ENCODE measurements at regions not wholly inside any gene's neighbourhood (a gene's known extent, or its start where the extent isn't known, plus 50 kb on each side); places are given as distances from the start of the nearest gene placed in this dataset.
"Not testable (repeated sequence)": the region's sequence is repeated elsewhere in the genome, so short reads cannot be mapped to it uniquely, and the experiment has no call there.

DNA sequence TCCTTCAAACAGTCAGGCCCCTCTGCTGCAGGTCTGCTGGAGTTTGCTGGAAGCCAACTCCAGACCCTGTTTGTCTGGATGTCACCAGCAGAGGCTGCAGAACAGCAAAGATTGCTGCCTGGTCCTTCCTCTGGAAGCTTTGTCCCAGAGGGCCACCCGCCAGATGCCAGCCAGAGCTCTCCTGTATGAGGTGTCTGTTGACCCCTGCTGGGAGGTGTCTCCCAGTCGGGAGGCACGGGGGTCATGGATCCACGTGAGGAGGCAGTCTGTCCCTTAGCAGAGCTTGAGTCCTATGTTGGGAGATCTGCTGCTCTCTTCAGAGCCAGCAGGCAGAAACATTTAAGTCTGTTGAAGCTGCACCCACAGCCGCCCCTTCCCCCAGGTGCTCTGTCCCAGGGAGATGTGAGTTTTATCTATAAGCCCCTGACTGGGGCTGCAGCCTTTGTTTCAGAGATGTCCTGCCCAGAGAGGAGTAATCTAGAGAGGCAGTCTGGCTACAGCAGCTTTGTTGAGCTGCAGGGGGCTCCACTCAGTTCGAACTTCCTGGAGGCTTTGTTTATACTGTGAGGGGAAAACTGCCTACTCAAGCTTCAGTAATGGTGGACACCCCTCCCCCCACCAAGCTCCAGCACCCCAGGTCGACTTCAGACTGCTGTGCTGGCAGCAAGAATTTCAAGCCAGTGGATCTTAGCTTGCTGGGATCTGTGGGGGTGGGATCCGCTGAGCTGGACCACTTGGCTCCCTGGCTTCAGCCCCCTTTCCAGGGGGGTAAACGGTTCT lies 72.1 kb downstream of the OGFRL1 start:
- intact Hi-C loops (cut with DNase I; ENCODE audit: low total_unique reads); DNase-seq (ENCODE audit: low spot score in 2 of 2); H3K27me3 ChIP-seq; H3K4me3 ChIP-seq; H3K36me3 ChIP-seq; H3K9me3 ChIP-seq; H3K27ac ChIP-seq; H3K4me1 ChIP-seq: not testable (repeated sequence)

DNA sequence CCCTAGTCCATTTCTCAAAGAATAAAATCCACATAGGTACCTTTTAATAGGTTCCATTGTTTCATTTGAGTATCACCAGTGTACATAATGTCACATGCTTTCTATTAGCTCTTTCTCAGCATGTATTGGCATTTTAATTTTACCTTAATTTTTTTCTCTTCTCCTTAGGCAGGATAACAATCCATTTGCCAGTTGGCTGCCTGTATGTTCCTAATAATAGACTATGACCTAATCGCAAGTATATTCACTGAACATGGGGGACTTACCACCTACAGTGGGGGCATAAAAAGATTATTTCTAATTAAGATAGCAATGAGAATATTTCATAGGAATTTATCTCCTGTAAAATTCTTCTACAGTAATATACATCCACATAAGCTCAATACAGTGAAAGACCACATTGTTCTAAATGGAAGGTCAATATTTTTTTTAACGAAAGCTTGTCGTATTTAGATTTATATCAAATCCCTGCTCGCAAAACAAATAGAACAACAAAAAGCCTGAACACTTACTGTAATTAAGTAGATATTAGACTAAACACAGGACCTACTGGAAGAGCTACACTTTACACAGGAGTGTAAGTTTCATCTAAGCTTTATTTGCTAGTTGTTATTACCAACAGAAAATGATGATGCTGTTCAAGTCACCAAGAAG lies 76.4 kb downstream of the OGFRL1 start:
- intact Hi-C loops (cut with DNase I; ENCODE audit: low total_unique reads) = no loop called here
- H3K4me3 ChIP-seq = no peak overlapping the region
- H3K27ac ChIP-seq = peak overlapping the region in 1 of 2 donors; percentile 64
- no peaks in the 10 kb centered on the region for H3K27me3 ChIP-seq
- H3K9me3 ChIP-seq = no peaks in the 10 kb centered on the region
- DNase-seq (ENCODE audit: low spot score in 2 of 2) = no peak
- no peaks in the 10 kb centered on the region for H3K4me1 ChIP-seq
- TF ChIP-seq POLR2AphosphoS5 (IDR thresholded peaks at IDR 0.05) (no peak), POLR2A (IDR thresholded peaks at IDR 0.05) (no peak)
- TF ChIP-seq, protein P1, sequence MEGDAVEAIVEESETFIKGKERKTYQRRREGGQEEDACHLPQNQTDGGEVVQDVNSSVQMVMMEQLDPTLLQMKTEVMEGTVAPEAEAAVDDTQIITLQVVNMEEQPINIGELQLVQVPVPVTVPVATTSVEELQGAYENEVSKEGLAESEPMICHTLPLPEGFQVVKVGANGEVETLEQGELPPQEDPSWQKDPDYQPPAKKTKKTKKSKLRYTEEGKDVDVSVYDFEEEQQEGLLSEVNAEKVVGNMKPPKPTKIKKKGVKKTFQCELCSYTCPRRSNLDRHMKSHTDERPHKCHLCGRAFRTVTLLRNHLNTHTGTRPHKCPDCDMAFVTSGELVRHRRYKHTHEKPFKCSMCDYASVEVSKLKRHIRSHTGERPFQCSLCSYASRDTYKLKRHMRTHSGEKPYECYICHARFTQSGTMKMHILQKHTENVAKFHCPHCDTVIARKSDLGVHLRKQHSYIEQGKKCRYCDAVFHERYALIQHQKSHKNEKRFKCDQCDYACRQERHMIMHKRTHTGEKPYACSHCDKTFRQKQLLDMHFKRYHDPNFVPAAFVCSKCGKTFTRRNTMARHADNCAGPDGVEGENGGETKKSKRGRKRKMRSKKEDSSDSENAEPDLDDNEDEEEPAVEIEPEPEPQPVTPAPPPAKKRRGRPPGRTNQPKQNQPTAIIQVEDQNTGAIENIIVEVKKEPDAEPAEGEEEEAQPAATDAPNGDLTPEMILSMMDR (IDR thresholded peaks at IDR 0.05) = no peak
- no peaks in the 10 kb centered on the region for H3K36me3 ChIP-seq

DNA sequence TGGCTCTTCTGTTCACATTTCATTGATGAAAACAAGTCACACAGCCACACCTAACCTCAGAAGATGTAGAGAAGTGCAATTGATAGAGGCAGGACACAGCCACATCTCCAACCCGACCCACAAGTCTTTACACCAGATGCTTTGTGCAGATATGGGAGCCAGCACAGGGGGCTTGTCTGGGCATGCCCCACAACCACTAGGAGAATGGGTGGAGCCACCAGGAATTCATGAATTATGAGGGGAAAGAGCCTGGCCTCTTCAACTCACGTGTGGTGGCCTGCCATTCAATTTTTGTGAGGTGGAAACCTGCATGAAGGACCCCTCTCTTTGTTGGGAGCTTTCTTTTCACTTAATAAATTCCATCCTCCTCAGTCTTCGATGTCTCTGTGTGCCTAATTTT lies 79.1 kb downstream of the OGFRL1 start:
- peak overlapping the region in 1 of 2 donors; percentile 48 for H3K27ac ChIP-seq
- H3K4me3 ChIP-seq = no peak overlapping the region
- H3K9me3 ChIP-seq = no peaks in the 10 kb centered on the region
- H3K27me3 ChIP-seq = no peaks in the 10 kb centered on the region
- H3K36me3 ChIP-seq = no peaks in the 10 kb centered on the region
- TF ChIP-seq POLR2A (IDR thresholded peaks at IDR 0.05) = no peak
- TF ChIP-seq, protein P1 (IDR thresholded peaks at IDR 0.05) = no peak
- TF ChIP-seq POLR2AphosphoS5 (IDR thresholded peaks at IDR 0.05) = no peak
- no peaks in the 10 kb centered on the region for H3K4me1 ChIP-seq
- DNase-seq (ENCODE audit: low spot score in 2 of 2) = no peak
- intact Hi-C loops (cut with DNase I; ENCODE audit: low total_unique reads) = no loop called here

DNA sequence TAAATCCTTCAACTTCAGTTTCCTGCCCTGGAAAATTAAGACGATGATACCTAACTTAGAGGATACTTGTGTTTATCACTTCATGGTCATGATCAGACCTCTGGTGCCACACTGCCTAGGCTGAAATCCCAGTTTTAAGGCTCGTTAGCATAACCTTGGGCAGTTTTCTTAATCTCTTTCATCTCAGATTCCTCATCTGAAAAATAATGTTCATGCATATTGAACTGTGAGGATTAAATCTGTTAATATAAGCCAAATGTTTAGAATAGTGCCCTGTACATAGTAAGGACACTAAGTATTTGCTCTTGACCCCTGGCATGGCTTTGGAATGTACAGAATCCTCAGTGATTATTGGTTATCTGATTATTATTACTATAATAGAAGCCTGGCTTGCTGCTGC lies 79.7 kb downstream of the OGFRL1 start:
- Histone ChIP-seq H3K27me3 (no peaks in the 10 kb centered on the region), H3K27ac (peak overlapping the region in 1 of 2 donors; percentile 48)
- intact Hi-C loops (cut with DNase I; ENCODE audit: low total_unique reads) = no loop called here

DNA sequence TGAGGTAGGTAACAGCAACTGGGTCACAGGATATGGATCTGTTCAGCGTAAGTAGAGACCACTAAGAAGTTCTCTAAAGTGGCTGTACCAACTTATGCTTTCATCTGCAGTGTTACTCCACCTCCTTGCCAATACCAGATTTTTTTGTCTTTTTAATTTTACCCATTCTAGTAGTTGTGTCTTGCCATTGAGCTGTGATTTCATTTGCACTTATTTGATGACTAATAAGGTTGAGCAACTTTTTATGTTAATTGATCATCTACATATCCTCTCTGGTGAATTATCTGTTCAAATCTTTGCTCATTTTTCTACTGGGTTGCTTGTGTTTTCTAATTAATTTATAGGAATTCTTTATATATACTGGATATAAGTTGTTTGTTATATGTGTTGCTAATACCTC lies 82.9 kb downstream of the OGFRL1 start:
- no peaks in the 10 kb centered on the region for H3K27me3 ChIP-seq
- intact Hi-C loops (cut with DNase I; ENCODE audit: low total_unique reads) = no loop called here
- no peaks in the 10 kb centered on the region for H3K9me3 ChIP-seq
- no peak for DNase-seq (ENCODE audit: low spot score in 2 of 2)
- H3K4me1 ChIP-seq = no peaks in the 10 kb centered on the region
- no peak overlapping the region for H3K4me3 ChIP-seq
- H3K27ac ChIP-seq = no peak overlapping the region
- TF ChIP-seq, protein P1 (IDR thresholded peaks at IDR 0.05) = no peak
- TF ChIP-seq POLR2A (IDR thresholded peaks at IDR 0.05) (no peak), POLR2AphosphoS5 (IDR thresholded peaks at IDR 0.05) (no peak)
- H3K36me3 ChIP-seq = no peaks in the 10 kb centered on the region

More for the DNA sequence above, 79.7 kb downstream of the OGFRL1 start:
- no peaks in the 10 kb centered on the region for H3K9me3 ChIP-seq
- no peak for DNase-seq (ENCODE audit: low spot score in 2 of 2)
- TF ChIP-seq POLR2A (IDR thresholded peaks at IDR 0.05) (no peak), POLR2AphosphoS5 (IDR thresholded peaks at IDR 0.05) (no peak)
- TF ChIP-seq, protein P1 (IDR thresholded peaks at IDR 0.05) = no peak
- H3K4me3 ChIP-seq = no peak overlapping the region
- no peaks in the 10 kb centered on the region for H3K36me3 ChIP-seq
- no peaks in the 10 kb centered on the region for H3K4me1 ChIP-seq

Data from breast epithelium (tissue), 4 donors.